ENCODE measurements at regions not wholly inside any gene's neighbourhood (a gene's known extent, or its start where the extent isn't known, plus 50 kb on each side); places are given as distances from the start of the nearest gene placed in this dataset.

- no peak overlapping the region for H4K5ac ChIP-seq (ENCODE audit: insufficient read length, low read depth, low read length)
- no peak overlapping the region for H3K18ac ChIP-seq (ENCODE audit: insufficient read length, low read depth, low read length)
- no peaks in the 10 kb centered on the region for H3K9me3 ChIP-seq (ENCODE audit: control insufficient read depth, low read depth, low read length)
- H3K4me1 Mint-ChIP-seq: peaks cover 23 to 27% of the 10 kb centered on the region in 2 experiments
- no peaks in the 10 kb centered on the region for H3K79me1 ChIP-seq (ENCODE audit: insufficient read depth, low read depth, low read length, poor library complexity, severe bottlenecking)
- H3K4me1 ChIP-seq (ENCODE audit: insufficient read depth, low read length): peaks cover 2% of the 10 kb centered on the region; the same call in 1 of the 2 replicates
- no peak overlapping the region for H3K9ac ChIP-seq (ENCODE audit: extremely low read depth, insufficient read length, low read length)
- H3K27me3 Mint-ChIP-seq (ENCODE audit: low read depth): no peaks in the 10 kb centered on the region
- WGBS (ENCODE audit: extremely low coverage, insufficient read length, low lambda C conversion rate): no CpG with 5 or more reads among the region's 4 CpGs
- H4K91ac ChIP-seq (ENCODE audit: insufficient read length, low read depth, low read length): no peak overlapping the region
- no peak overlapping the region for H2BK15ac ChIP-seq (ENCODE audit: low read depth, low read length)
- no peak overlapping the region for H3K4me3 Mint-ChIP-seq
- H3K9me3 Mint-ChIP-seq: no peaks in the 10 kb centered on the region
- TF ChIP-seq CTCF (conservative IDR thresholded peaks at IDR 0.05): no peak
- H3K14ac ChIP-seq (ENCODE audit: insufficient read depth, low read length): no peak overlapping the region
- H3K27ac ChIP-seq (ENCODE audit: insufficient read length, low read depth, low read length): no peak overlapping the region
- H3K79me2 ChIP-seq (ENCODE audit: insufficient read depth, low read length): no peaks in the 10 kb centered on the region
- DNase-seq: no peak
- H2BK20ac ChIP-seq (ENCODE audit: low read depth, low read length, poor library complexity, severe bottlenecking): no peak overlapping the region
- H3K27ac Mint-ChIP-seq: 0 out of 7 replicates have a peak overlapping the region, but pooled peaks of 1 of the 3 experiments have one; percentile 61
- no peak overlapping the region for H3K4me2 ChIP-seq (ENCODE audit: insufficient read depth, insufficient read length, low read length)
- H2AK5ac ChIP-seq (ENCODE audit: insufficient read length, low read length): no peak overlapping the region
- no peak overlapping the region for H2AFZ ChIP-seq (ENCODE audit: low read length)
- no peak overlapping the region for H3K56ac ChIP-seq (ENCODE audit: insufficient read length, low read depth, low read length)
- H3K36me3 Mint-ChIP-seq (ENCODE audit: insufficient read depth in 1 of 3, low read depth in 3 of 3): peaks cover 0 to 5% (median 0%) of the 10 kb centered on the region in 3 experiments; a peak in 1 of 7 replicates
- no peak overlapping the region for H2BK12ac ChIP-seq (ENCODE audit: insufficient read length, low read depth, low read length)
- H3T11ph ChIP-seq (ENCODE audit: low read length): no peak overlapping the region
- H2BK120ac ChIP-seq (ENCODE audit: low read depth, low read length, poor library complexity, severe bottlenecking): no peak overlapping the region
- H3K23ac ChIP-seq (ENCODE audit: insufficient read length, low read depth, low read length): no peak overlapping the region
- no peaks in the 10 kb centered on the region for H4K20me1 ChIP-seq (ENCODE audit: control insufficient read depth, insufficient read depth, insufficient read length)
- no peak overlapping the region for H4K8ac ChIP-seq (replicated peaks; ENCODE audit: insufficient read length, low read depth, low read length)
- no peaks in the 10 kb centered on the region for H3K27me3 ChIP-seq (ENCODE audit: insufficient read depth, low read length)
- no peak overlapping the region for H3K4ac ChIP-seq (ENCODE audit: low read depth, low read length)
- H3K23me2 ChIP-seq (ENCODE audit: insufficient read length, low read depth, low read length, poor library complexity, severe bottlenecking): no peaks in the 10 kb centered on the region
- no peak overlapping the region for H2BK5ac ChIP-seq (ENCODE audit: insufficient read length, low read length)
These were observed 154.1 kb upstream of the CDH19 start for GRCh38 chr18:66757946-66758345.
